HG02970 (cell line): ENCODE measurements at regions not wholly inside any gene's neighbourhood (a gene's known extent, or its start where the extent isn't known, plus 50 kb on each side); places are given as distances from the start of the nearest gene placed in this dataset.

Source experiments
- ATAC-seq: cut with Tn5 transposase; IDR thresholded peaks from one replicate; pipeline ENCODE4 v1.9.1; 2021; ENCODE audit warnings: mild to moderate bottlenecking, moderate library complexity, moderate number of reproducible peaks; ENCODE audit not compliant: unreplicated experiment, low FRiP score

DNA sequence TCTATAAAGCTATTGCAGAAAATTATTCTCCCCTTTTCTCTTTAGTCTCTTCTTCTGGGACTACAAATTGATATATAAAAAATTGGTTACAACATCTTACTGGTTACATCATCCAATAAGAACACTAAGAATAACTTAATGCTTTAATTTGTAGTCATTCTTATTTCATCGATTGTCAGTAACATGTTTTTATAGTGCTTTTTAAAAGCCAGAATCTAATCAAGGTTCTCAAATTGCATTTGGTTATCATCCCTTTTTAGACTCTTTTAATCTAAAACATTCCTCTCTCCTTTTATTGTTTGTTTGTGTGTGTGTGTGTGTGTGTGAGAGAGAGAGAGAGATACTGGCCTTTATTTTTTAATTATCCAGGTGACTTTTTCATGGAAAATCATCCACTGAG, 377.1 kb upstream of the MEIS1 start:
- ATAC-seq, result no peak

GRCh38 chr2:66050392-66050791, 384.5 kb upstream of the MEIS1 start:
- no peak for ATAC-seq

GRCh38 chr2:66048667-66049066, 386.3 kb upstream of the MEIS1 start:
- ATAC-seq, result no peak

GRCh38 chr2:66041902-66042657, 392.8 kb upstream of the MEIS1 start:
- no peak for ATAC-seq

DNA sequence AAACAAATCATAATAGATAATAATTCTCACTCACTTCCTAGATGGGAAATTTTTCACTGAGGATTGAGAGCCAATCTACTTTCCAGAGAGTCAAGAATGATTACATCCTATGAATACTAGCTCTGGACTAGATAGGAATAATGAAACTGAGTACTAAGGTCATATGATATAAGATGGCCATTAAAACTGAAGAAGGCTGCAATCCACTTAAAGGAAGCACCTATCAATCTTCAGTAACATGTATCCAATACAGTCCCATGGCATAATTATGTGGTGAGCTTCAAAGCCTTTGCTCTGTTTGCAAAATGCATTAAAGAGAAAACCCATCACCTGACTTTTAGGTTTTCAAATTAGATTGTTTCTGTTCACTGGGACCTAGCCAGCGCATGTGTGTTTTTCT, 398.0 kb upstream of the MEIS1 start:
- no peak for ATAC-seq

GRCh38 chr2:66034467-66034866, 400.5 kb upstream of the MEIS1 start:
- ATAC-seq, result no peak

- ATAC-seq, result no peak
Measured at GRCh38 chr2:66032226-66032775, 402.6 kb upstream of the MEIS1 start.

GRCh38 chr2:66031236-66031635, 403.7 kb upstream of the MEIS1 start:
- ATAC-seq, result no peak

DNA sequence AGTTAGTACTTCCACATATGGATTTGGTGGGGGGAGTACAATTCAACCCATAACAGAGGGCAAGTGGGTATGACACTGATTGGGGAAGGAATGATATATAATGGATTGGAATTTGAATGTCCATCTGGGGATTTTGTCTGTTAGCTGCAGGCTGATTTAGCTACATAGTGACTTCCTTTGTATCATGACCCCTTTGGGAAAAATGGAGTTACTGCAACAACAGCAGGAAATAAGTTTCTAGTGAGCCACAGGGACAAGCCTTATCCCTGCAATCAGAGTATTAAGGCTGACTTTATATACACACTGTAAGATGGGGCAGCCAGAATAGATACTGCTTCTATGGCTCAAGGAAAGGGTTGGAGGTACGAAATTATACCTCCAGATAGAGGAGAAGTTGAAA, 404.4 kb upstream of the MEIS1 start:
- ATAC-seq, result no peak

DNA sequence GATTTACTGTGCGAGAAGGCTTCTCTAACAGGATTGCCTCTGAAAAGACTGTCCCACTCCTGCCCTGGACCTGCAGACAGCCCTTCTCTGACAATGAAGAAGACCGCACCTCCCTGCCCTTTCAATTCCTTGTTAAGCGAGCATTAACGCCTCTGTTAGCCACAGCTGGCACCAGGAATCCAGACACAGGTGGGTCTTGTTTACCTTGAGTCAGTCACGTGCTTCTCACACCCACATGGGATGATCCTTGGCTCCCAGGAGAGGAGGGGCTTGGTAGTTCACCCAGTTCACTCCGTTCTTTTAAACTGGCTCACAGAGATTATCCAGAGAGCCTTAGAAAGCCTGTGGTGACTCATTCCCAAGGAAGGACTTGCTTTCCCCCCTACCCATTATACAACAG, 410.5 kb upstream of the MEIS1 start:
- no peak for ATAC-seq

- no peak for ATAC-seq
Measured at GRCh38 chr2:66021296-66021695, 413.6 kb upstream of the MEIS1 start.

- ATAC-seq, result no peak
Measured at GRCh38 chr2:66017763-66018162, 417.2 kb upstream of the MEIS1 start.

DNA sequence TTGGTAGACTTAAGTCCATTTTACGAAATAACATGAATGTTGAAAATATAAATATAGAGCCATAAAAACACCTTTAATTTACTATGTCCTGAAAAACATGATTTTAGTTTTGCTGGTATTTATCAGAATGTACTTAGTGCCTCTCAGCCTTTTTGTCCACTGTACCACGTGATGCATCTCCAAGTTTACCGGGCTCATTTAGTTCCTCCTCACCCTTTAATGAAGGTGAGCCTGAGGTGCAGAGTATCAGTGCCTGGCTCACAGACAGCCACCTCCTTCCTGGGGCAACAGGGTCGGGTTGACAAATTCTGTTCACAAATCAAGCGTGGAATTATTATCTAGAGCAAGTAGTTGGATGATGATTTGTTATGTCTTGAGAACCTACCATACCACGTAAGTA, 420.5 kb upstream of the MEIS1 start:
- no peak for ATAC-seq

DNA sequence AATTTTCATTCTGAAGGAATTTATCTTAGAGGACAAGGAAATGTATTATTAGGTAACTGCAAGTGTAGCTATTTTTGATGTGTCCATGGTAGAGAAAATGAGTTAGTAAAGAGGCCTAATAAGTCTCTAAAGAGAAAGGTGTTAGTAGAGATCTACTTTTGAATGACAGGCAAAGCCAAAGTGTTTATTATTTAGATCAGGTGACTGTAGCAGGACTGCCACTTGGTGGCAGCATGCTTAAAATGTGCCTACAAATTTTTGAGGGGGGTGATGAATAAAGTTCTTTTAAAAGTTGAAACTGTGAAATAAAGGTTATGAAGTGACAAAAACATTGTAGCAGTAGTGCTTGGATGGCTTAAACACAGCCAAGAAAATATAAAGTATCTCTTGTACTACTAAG, 421.5 kb upstream of the MEIS1 start:
- no peak for ATAC-seq

DNA sequence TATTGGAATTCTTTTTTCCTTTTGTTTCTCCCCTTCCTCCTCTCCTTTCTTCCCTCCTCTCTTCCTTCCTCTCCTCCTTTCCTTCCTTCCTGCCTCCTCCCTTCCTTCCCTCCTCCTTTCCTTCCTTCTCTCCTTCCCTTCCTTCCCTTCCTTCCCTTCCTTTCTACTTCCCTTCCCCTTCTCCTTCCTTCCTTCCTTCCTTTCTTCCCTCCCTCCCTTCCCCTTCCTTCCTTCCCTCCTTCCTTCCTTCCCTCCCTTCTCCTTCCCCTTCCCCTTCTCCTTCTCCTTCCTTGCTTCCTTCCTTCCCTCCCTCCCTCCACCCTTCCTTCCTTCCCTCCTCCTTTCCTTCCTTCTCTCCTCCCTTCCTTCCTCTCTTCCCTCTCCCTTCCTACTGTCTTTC, 431.0 kb upstream of the MEIS1 start:
- ATAC-seq, result no peak

GRCh38 chr2:66001538-66001937, 433.4 kb upstream of the MEIS1 start:
- no peak for ATAC-seq

DNA sequence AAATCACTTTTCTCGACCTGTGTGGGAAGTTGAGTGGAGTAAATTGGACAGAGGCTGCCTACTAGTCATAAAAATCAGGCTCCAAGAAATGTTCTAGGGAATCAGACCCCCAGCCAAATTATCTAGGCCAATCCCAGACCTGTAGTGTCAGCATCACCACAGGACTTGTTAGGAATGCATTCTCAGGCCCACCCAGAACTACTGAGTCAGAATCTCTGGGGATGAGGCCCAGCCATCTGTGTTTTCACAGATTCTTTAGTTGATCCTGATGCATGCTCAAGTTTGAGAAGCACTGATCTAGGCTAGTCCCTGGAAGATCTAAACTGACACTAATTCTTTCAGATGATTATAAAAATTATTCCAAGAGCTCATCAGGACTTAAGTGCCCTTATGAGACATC, 434.0 kb upstream of the MEIS1 start:
- no peak for ATAC-seq

DNA sequence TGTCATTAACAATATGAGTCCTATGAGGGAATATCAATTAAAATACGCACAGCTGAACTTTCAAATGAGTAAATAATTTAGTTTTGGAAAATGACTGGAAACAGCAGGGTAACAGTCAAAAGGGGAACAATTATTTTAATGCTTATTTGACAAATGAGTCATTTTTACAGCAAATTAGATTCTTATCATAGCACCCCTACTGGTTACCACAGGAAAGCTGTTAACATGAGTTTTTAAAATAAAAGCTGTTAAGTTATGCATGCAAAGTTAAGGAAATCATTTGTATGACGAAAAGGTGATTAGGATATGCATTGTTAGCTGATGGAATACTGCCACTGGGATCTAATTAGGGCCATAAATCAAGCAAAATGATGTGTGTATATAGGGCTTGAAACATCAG, 435.1 kb upstream of the MEIS1 start:
- no peak for ATAC-seq

DNA sequence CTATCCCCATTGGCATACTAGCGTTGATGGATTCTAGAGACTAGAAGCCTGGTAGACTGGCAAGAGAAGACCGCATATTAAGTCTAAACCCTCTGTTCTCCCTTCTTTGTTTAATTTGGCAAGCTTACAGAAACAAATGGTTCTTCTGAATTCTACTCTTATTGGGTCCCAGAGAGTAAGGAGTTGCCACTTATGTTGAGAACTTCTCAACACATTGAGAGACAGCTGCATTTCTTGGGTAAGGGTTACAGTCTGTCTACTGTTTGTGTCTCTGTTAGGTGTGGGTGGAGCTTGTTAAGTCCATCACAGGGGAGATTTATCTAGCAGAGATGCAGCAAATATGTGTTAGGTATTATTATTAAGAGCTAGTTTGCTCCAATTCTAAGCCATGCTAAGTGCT, 435.8 kb upstream of the MEIS1 start:
- no peak for ATAC-seq

- ATAC-seq, result no peak
Measured at GRCh38 chr2:65997961-65998360, 437.0 kb upstream of the MEIS1 start.

DNA sequence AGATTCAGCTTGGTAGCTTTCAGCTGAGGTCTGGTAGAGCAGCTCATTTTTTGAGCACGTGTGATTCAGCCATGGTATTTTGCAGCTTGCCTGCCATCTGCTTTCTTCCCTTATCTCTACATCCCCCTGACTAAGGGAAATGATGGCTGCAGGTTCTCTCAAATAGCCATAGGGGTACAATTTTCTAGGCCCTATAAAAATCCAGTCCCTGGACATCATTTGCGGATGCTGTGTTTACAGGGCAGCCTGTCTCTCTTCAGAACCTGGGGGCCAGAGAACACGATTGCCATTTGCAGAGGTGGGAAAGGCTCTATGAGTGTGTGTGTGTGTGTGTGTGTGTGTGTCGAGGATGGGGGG, 442.7 kb upstream of the MEIS1 start:
- ATAC-seq, result no peak

DNA sequence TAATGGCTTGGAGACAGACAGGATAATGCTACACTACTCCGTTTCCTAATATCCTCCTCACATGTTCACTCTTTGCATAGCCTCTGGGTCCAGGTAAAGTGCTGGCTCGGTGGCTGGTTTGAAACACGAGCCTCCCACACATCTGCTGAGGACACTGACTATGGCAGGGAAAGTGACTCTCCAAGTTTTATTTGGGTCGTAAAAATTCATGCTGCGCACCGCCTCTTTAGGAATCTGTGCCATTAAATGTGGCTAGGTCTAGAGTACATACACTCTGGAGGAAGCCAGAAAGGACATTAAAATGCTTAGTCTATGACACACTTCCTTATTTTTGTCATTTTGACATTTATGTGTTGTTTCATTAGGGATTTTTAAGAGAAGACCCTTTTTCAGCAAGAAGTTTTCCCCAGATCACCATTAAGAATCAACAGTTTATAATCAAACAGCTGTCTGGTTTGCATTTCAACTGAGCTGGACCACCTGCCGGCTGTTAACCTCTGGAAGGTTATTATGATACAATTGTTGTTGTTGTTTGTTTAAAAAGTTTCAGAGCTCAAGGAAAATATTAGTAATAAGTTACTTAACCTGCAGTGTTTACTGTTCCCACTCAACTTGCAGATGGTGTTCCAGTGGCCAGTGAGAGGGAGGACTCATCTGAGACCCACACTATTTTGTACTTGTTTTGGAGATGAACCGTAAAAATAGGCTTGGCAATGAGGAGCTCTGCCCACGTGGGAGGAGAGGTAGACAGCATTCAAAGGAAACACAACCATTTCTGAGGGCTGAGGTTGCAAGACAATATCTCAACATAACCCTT, 443.3 kb upstream of the MEIS1 start:
- ATAC-seq, result no peak
